GM12878 (cell line): ENCODE measurements at regions not wholly inside any gene's neighbourhood (a gene's known extent, or its start where the extent isn't known, plus 50 kb on each side); places are given as distances from the start of the nearest gene placed in this dataset.

Source experiments
- ATAC-seq: fragments of 200-7000 bp; cut with Tn5 transposase; 3 replicates; pipeline ENCODE4 v1.9.1; 2020; ENCODE audit warnings: mild to moderate bottlenecking, moderate library complexity
- BruUV-seq: library from RNA; stranded (reverse); fragments of 400-500 nt; replicated peaks from 2 replicates; lab custom pipeline; 2021; lab: Mats Ljungman, UMichigan
- CTCF ChIA-PET: fragments of 300-600 bp; sonication (Branson Sonifier 250); formaldehyde crosslinking; extraction: SDS; loops from one replicate; lab custom pipeline; 2021; ENCODE audit warnings: inconsistent platforms; lab: Yijun Ruan, JAX
- POLR2A ChIA-PET: fragments of 350-600 bp; formaldehyde crosslinking; extraction: SDS; loops from one replicate; lab custom pipeline; 2021; ENCODE audit warnings: inconsistent platforms; lab: Charles Lee
- RAD21 ChIA-PET: fragments of 300-600 bp; sonication (Branson Sonifier 250); formaldehyde crosslinking; loops from one replicate; lab custom pipeline; 2023; ENCODE audit warnings: antibody characterized with exemption; ENCODE audit not compliant: unreplicated experiment; lab: Charles Lee
- SMC1A ChIA-PET: fragments of 300-600 bp; sonication (Branson Sonifier 250); formaldehyde crosslinking; loops from one replicate; lab custom pipeline; 2023; ENCODE audit not compliant: unreplicated experiment, uncharacterized antibody; lab: Charles Lee
- DNase-seq: peaks from one replicate; pipeline ENCODE4 v3.0.0-alpha.2; 2011; ENCODE audit warnings: low read depth, low spot score
- FAIRE-seq: peaks from 3 replicates; lab custom pipeline; 2011; peaks lifted over from hg19 to GRCh38; lab: Jason Lieb, UNC
- H2AFZ ChIP-seq: 2 replicates; pipeline ENCODE4 v1.6.0; 2011; ENCODE audit warnings: low read depth, low read length, control low read depth; ENCODE audit not compliant: control insufficient read depth
- H3K27ac ChIP-seq: 2 replicates; pipeline ENCODE4 v1.5.1; 2011; ENCODE audit warnings: control low read depth; ENCODE audit not compliant: control insufficient read depth, insufficient read depth
- H3K27me3 ChIP-seq, 2 experiments: replicated peaks in 1 of 2; 2 replicates each; pipeline versions ENCODE4 v1.6.0 to v1.6.1; 2011; ENCODE audit warnings: low read length in 1 of 2; ENCODE audit not compliant: control insufficient read depth in 2 of 2, insufficient read depth in 2 of 2
- H3K36me3 ChIP-seq, 2 experiments: 2 replicates each; pipeline ENCODE4 v1.5.1; 2011; ENCODE audit warnings: low read length in 1 of 2; ENCODE audit not compliant: control insufficient read depth in 2 of 2, insufficient read depth in 2 of 2
- H3K4me1 ChIP-seq: 2 replicates; pipeline ENCODE4 v1.6.1; 2011; ENCODE audit warnings: mild to moderate bottlenecking, low read length, moderate library complexity, mixed read lengths; ENCODE audit not compliant: control insufficient read depth, insufficient read depth
- H3K4me2 ChIP-seq: 2 replicates; pipeline ENCODE4 v1.6.0; 2011; ENCODE audit warnings: control low read depth; ENCODE audit not compliant: control insufficient read depth, insufficient read depth
- H3K4me3 ChIP-seq: fragments of 200-600 bp; sonication (generic); 2 replicates; pipeline ENCODE4 v1.5.1; 2016
- H3K79me2 ChIP-seq: 2 replicates; pipeline ENCODE4 v1.6.0; 2011; ENCODE audit warnings: low read length; ENCODE audit not compliant: control insufficient read depth, insufficient read depth
- H3K9ac ChIP-seq: 2 replicates; pipeline ENCODE4 v1.8.0; 2011; ENCODE audit warnings: low read length, control low read depth, mixed read lengths; ENCODE audit not compliant: control insufficient read depth, insufficient read depth
- H3K9me3 ChIP-seq: replicated peaks from 3 replicates; pipeline ENCODE4 v1.5.1; 2011; ENCODE audit warnings: mild to moderate bottlenecking, low read length; ENCODE audit not compliant: control insufficient read depth, insufficient read depth
- H4K20me1 ChIP-seq: 2 replicates; pipeline ENCODE4 v1.6.0; 2011; ENCODE audit not compliant: control insufficient read depth, insufficient read depth
- ATF7 ChIP-seq: fragments of 450-650 bp; IDR thresholded peaks from 2 replicates; pipeline ENCODE4 v1.6.1; 2016; ENCODE audit warnings: low read depth, mild to moderate bottlenecking
- BRCA1 ChIP-seq: IDR thresholded peaks from 2 replicates; pipeline ENCODE4 v1.6.1; 2011; ENCODE audit warnings: low read depth, low read length, improper control_type of control experiment
- CEBPB ChIP-seq, 2 experiments: fragments of 150-350 bp in 1 of 2; IDR thresholded peaks; 2 replicates each; pipeline ENCODE4 v1.6.1; 2012 to 2014; ENCODE audit warnings: low read depth in 2 of 2, low read length in 2 of 2, borderline replicate concordance in 1 of 2, inconsistent platforms in 1 of 2
- HDAC2 ChIP-seq: fragments of 200-600 bp; sonication (generic); IDR thresholded peaks from 2 replicates; pipeline ENCODE4 v1.6.1; 2017
- KAT2A ChIP-seq: conservative IDR thresholded peaks from 2 replicates; pipeline ENCODE4 v1.6.1; 2011; ENCODE audit warnings: low read depth, low read length; ENCODE audit not compliant: control insufficient read depth
- MXI1 ChIP-seq: fragments of 150-350 bp; IDR thresholded peaks from 2 replicates; pipeline ENCODE4 v1.6.1; 2011; ENCODE audit warnings: low read depth, mild to moderate bottlenecking, inconsistent platforms, low read length, improper control_type of control experiment
- POLR2A ChIP-seq: IDR thresholded peaks from 2 replicates; pipeline ENCODE4 v1.6.1; 2011; ENCODE audit warnings: low read depth, mild to moderate bottlenecking, low read length
- POLR2AphosphoS5 ChIP-seq: IDR thresholded peaks from 2 replicates; pipeline ENCODE4 v1.6.1; 2011; ENCODE audit warnings: mild to moderate bottlenecking, low read length, inconsistent platforms
- RAD51 ChIP-seq: fragments of 450-650 bp; IDR thresholded peaks from 2 replicates; pipeline ENCODE4 v1.6.1; 2016; ENCODE audit warnings: moderate library complexity, mild to moderate bottlenecking, inconsistent platforms
- RB1 ChIP-seq: fragments of 450-650 bp; formaldehyde crosslinking; IDR thresholded peaks from 2 replicates; pipeline ENCODE4 v1.6.1; 2017; ENCODE audit warnings: mild to moderate bottlenecking, borderline replicate concordance
- RUNX3 ChIP-seq: IDR thresholded peaks from 2 replicates; pipeline ENCODE4 v1.6.1; 2012; ENCODE audit warnings: low read length, inconsistent platforms
- STAT1 ChIP-seq: fragments of 450-650 bp; conservative IDR thresholded peaks from 2 replicates; pipeline ENCODE4 v1.6.1; 2014; ENCODE audit warnings: antibody characterized with exemption, mild to moderate bottlenecking
- TBL1XR1 ChIP-seq: IDR thresholded peaks from 2 replicates; pipeline ENCODE4 v1.6.1; 2012; ENCODE audit warnings: low read depth, low read length, improper control_type of control experiment
- ZNF622 ChIP-seq: fragments of 450-650 bp; IDR thresholded peaks from 2 replicates; pipeline ENCODE4 v1.6.1; 2017; ENCODE audit warnings: mild to moderate bottlenecking, inconsistent platforms
- WGBS: methylation state at CpG from one replicate; pipeline ENCODE4 v1.1.6; 2016; ENCODE audit warnings: low lambda C conversion rate; ENCODE audit not compliant: insufficient replicate concordance, insufficient coverage; ENCODE audit errors: missing lambda C conversion rate; 5-methylcytosine and 5-hydroxymethylcytosine counted together
- in situ Hi-C: fragments of 300-500 bp; cut with MboI; formaldehyde crosslinking; loops from 9 replicates; pipeline ENCODE4 v1.14.3; 2018; ENCODE audit warnings: mixed read lengths
- intact Hi-C: fragments of 100-400 bp; cut with micrococcal nuclease; formaldehyde crosslinking; loops from one replicate; pipeline ENCODE4 v1.14.2; 2022; ENCODE audit not compliant: unreplicated experiment
- TF ChIP-seq, protein P1 (sequence below): fragments of 450-650 bp; IDR thresholded peaks from 2 replicates; pipeline ENCODE4 v1.6.1; 2016; ENCODE audit warnings: mild to moderate bottlenecking
- TF ChIP-seq, protein P2 (sequence below): IDR thresholded peaks from 2 replicates; pipeline ENCODE4 v1.6.1; 2011; ENCODE audit warnings: borderline replicate concordance, low read depth, mild to moderate bottlenecking, moderate library complexity, mixed read lengths, low read length; ENCODE audit not compliant: insufficient read depth; ENCODE audit errors: extremely low read length
- TF ChIP-seq, protein P3 (sequence below): IDR thresholded peaks from 2 replicates; pipeline ENCODE4 v1.6.1; 2011; ENCODE audit warnings: low read depth, low read length, improper control_type of control experiment, borderline replicate concordance

DNA sequence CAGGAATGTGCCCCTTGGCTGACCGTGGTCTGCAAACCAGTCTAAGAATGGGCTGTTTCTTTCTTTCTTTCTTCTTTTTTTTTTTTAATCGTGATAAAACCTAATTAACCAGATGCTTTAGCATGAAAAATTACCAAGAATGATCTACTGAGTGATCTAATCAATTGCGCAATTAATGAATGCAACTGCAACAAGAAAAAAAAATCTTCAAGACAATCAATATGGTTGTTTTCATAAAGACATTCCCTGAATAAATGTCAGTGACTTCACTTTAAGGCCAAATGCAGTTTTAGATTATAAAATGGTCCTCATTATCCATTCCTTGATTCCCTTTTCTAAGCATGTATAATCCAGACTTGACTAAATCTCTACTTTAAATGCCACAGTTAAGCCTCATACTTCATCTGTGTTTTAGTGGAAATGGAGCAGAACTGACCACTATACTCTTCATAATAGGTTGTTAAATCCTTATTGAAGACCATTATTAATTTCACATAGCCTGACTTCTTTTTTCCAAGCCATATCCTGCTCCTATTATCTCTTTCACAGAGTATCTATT lies 51.6 kb upstream of the SETD7 start:
- no peak overlapping the region for H3K9ac ChIP-seq
- H3K27ac ChIP-seq = no peak overlapping the region
- no peak for FAIRE-seq
- no peaks in the 10 kb centered on the region for H3K36me3 ChIP-seq
- no peak overlapping the region for H3K4me3 ChIP-seq
- no peak overlapping the region for H3K4me2 ChIP-seq
- DNase-seq = no peak
- no peaks in the 10 kb centered on the region for H4K20me1 ChIP-seq
- in situ Hi-C loops = no loop called here
- no peak for ATAC-seq
- no TSS peak for BruUV-seq
- ChIA-PET SMC1A (no interaction called here), POLR2A (no interaction called here)
- peaks cover 0 to 2% of the 10 kb centered on the region in 2 experiments; a peak in 1 of 4 replicates for H3K27me3 ChIP-seq
- TF ChIP-seq, protein P1, sequence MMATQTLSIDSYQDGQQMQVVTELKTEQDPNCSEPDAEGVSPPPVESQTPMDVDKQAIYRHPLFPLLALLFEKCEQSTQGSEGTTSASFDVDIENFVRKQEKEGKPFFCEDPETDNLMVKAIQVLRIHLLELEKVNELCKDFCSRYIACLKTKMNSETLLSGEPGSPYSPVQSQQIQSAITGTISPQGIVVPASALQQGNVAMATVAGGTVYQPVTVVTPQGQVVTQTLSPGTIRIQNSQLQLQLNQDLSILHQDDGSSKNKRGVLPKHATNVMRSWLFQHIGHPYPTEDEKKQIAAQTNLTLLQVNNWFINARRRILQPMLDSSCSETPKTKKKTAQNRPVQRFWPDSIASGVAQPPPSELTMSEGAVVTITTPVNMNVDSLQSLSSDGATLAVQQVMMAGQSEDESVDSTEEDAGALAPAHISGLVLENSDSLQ = no peak
- TF ChIP-seq RB1 = no peak
- TF ChIP-seq TBL1XR1 = no peak
- TF ChIP-seq, protein P2, sequence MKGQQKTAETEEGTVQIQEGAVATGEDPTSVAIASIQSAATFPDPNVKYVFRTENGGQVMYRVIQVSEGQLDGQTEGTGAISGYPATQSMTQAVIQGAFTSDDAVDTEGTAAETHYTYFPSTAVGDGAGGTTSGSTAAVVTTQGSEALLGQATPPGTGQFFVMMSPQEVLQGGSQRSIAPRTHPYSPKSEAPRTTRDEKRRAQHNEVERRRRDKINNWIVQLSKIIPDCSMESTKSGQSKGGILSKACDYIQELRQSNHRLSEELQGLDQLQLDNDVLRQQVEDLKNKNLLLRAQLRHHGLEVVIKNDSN = no peak
- TF ChIP-seq, protein P3, sequence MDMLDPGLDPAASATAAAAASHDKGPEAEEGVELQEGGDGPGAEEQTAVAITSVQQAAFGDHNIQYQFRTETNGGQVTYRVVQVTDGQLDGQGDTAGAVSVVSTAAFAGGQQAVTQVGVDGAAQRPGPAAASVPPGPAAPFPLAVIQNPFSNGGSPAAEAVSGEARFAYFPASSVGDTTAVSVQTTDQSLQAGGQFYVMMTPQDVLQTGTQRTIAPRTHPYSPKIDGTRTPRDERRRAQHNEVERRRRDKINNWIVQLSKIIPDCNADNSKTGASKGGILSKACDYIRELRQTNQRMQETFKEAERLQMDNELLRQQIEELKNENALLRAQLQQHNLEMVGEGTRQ = no peak
- TF ChIP-seq RUNX3 = no peak
- TF ChIP-seq BRCA1 = no peak
- no peak for TF ChIP-seq STAT1
- no peak for TF ChIP-seq CEBPB (IDR thresholded peaks at IDR 0.05; ENCODE audit: borderline replicate concordance in 1 of 2, low read depth in 2 of 2, low read length in 2 of 2)
- no peak for TF ChIP-seq ATF7
- no peak for TF ChIP-seq RAD51
- TF ChIP-seq MXI1 = no peak
- no peak for TF ChIP-seq ZNF622
- no peak for TF ChIP-seq POLR2A
- TF ChIP-seq KAT2A = no peak
- no peak for TF ChIP-seq POLR2AphosphoS5
- no peak for TF ChIP-seq HDAC2
- TF ChIP-seq, all 136 proteins: peak for 0
- no peaks in the 10 kb centered on the region for H3K79me2 ChIP-seq
- ChIA-PET RAD21 (no interaction called here), CTCF (interaction anchor here (0.6 kb wide), 1 partner anchor 38 kb away, joined by 3 read pairs; no protein-coding TSS in a partner anchor)
- intact Hi-C loops = no loop called here
- no peak overlapping the region for H2AFZ ChIP-seq
- no peaks in the 10 kb centered on the region for H3K9me3 ChIP-seq
- WGBS = 55% methylated on average over 3 of the region's 3 CpGs
- H3K4me1 ChIP-seq = no peaks in the 10 kb centered on the region
